ENCODE measurements at regions not wholly inside any gene's neighbourhood (a gene's known extent, or its start where the extent isn't known, plus 50 kb on each side); places are given as distances from the start of the nearest gene placed in this dataset.

DNA sequence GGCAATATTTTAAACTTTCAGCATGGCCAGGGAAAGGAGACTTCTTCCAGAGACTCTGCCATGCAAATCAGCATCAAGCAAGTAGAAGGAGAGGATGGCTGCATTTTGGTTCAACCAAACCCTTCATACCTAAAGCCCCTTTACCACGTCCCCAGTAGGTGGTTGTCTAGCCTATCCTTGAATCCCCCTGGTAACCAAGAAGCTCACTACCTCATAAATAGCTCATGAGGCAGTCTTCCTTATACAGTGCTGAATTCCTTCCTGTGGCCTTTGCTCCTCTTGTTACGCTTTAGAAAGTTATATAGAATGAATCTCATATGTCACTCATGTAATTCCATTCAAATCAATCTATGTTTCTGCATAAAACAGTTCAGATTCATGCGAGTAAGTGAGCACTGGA lies 289.5 kb upstream of the SLC30A5 start:
- in situ Hi-C loops (cut with HindIII; ENCODE audit: extremely low pct_ligation_motif_present, low pct_unique_long_range_greater_than_20kb): no loop called here
- intact Hi-C loops (cut with micrococcal nuclease; ENCODE audit: unreplicated experiment): no loop called here
- H3K79me2 ChIP-seq (ENCODE audit: insufficient read depth, low read length): no peaks in the 10 kb centered on the region
- H3K36me3 ChIP-seq (replicated peaks in 1 of 2; ENCODE audit: control insufficient read depth in 1 of 2, insufficient read depth in 2 of 2, low read length in 2 of 2): no peaks in the 10 kb centered on the region
- H3K27me3 ChIP-seq (ENCODE audit: control insufficient read depth in 1 of 2, insufficient read depth in 2 of 2, low read length in 2 of 2): no peaks in the 10 kb centered on the region
- ATAC-seq (no peak), FAIRE-seq (no peak), DNase-seq (ENCODE audit: low spot score) (no peak)
- 10% methylated on average over 3 of the region's 3 CpGs for WGBS (ENCODE audit: low lambda C conversion rate)
- ChIA-PET CTCF (ENCODE audit: low intra/inter-chr PET ratio, low total read pairs) (no interaction called here), POLR2A (no interaction called here)
- H3K4me2 ChIP-seq (ENCODE audit: low read depth, low read length): no peak overlapping the region
- no peaks in the 10 kb centered on the region for H3K4me1 ChIP-seq (ENCODE audit: insufficient read depth, low read length)
- no TSS peak for BruUV-seq (replicated peaks)
- no peak overlapping the region for H3K9ac ChIP-seq (ENCODE audit: insufficient read depth, low read depth, low read length)
- no peak overlapping the region for H2AFZ ChIP-seq (ENCODE audit: low read length)
- H3K27ac ChIP-seq (ENCODE audit: extremely low read length, insufficient read depth, low read length): no peak overlapping the region
- H3K9me3 ChIP-seq (ENCODE audit: low read length): peaks cover 4% of the 10 kb centered on the region; the same call in 1 of the 2 replicates
- no peak overlapping the region for H3K4me3 ChIP-seq (replicated peaks in 1 of 3; ENCODE audit: insufficient read depth in 1 of 3, low read depth in 2 of 3, low read length in 3 of 3)
- H4K20me1 ChIP-seq (ENCODE audit: insufficient read depth, low read length): no peaks in the 10 kb centered on the region
- TF ChIP-seq ZNF260 (CRISPR knock-in tag; IDR thresholded peaks at IDR 0.05; ENCODE audit: borderline replicate concordance, low read depth): no peak
- TF ChIP-seq, protein P1, sequence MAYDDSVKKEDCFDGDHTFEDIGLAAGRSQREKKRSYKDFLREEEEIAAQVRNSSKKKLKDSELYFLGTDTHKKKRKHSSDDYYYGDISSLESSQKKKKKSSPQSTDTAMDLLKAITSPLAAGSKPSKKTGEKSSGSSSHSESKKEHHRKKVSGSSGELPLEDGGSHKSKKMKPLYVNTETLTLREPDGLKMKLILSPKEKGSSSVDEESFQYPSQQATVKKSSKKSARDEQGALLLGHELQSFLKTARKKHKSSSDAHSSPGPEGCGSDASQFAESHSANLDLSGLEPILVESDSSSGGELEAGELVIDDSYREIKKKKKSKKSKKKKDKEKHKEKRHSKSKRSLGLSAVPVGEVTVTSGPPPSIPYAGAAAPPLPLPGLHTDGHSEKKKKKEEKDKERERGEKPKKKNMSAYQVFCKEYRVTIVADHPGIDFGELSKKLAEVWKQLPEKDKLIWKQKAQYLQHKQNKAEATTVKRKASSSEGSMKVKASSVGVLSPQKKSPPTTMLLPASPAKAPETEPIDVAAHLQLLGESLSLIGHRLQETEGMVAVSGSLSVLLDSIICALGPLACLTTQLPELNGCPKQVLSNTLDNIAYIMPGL (CRISPR knock-in tag; IDR thresholded peaks at IDR 0.05; ENCODE audit: borderline replicate concordance in 1 of 2, low read depth in 1 of 2): no peak
- TF ChIP-seq, protein P2, sequence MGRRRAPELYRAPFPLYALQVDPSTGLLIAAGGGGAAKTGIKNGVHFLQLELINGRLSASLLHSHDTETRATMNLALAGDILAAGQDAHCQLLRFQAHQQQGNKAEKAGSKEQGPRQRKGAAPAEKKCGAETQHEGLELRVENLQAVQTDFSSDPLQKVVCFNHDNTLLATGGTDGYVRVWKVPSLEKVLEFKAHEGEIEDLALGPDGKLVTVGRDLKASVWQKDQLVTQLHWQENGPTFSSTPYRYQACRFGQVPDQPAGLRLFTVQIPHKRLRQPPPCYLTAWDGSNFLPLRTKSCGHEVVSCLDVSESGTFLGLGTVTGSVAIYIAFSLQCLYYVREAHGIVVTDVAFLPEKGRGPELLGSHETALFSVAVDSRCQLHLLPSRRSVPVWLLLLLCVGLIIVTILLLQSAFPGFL (CRISPR knock-in tag; IDR thresholded peaks at IDR 0.05): no peak
- TF ChIP-seq, protein P3, sequence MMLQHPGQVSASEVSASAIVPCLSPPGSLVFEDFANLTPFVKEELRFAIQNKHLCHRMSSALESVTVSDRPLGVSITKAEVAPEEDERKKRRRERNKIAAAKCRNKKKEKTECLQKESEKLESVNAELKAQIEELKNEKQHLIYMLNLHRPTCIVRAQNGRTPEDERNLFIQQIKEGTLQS (CRISPR knock-in tag; IDR thresholded peaks at IDR 0.05): no peak
- TF ChIP-seq FOXJ3 (CRISPR knock-in tag; IDR thresholded peaks at IDR 0.05; ENCODE audit: borderline replicate concordance): no peak
- TF ChIP-seq ZNF124 (CRISPR knock-in tag; IDR thresholded peaks at IDR 0.05): no peak
- TF ChIP-seq ZSCAN9 (CRISPR knock-in tag; IDR thresholded peaks at IDR 0.05; ENCODE audit: borderline replicate concordance): no peak
- TF ChIP-seq ATAD3A (CRISPR knock-in tag; IDR thresholded peaks at IDR 0.05): no peak
- TF ChIP-seq ZNF274 (CRISPR knock-in tag; IDR thresholded peaks at IDR 0.05): no peak
- no peak for TF ChIP-seq MAFF (IDR thresholded peaks at IDR 0.05; ENCODE audit: low read depth, low read length)
- no peak for TF ChIP-seq ARHGAP35 (CRISPR knock-in tag; IDR thresholded peaks at IDR 0.05; ENCODE audit: borderline replicate concordance)
- TF ChIP-seq WIZ (CRISPR knock-in tag; IDR thresholded peaks at IDR 0.05): no peak
- TF ChIP-seq ZNF678 (CRISPR knock-in tag; IDR thresholded peaks at IDR 0.05): no peak
- TF ChIP-seq GTF2F1 (IDR thresholded peaks at IDR 0.05; ENCODE audit: low read length): no peak
- TF ChIP-seq ZNF329 (CRISPR knock-in tag; IDR thresholded peaks at IDR 0.05; ENCODE audit: low read depth): no peak
- no peak for TF ChIP-seq HBP1 (CRISPR knock-in tag; IDR thresholded peaks at IDR 0.05; ENCODE audit: low read depth)
- TF ChIP-seq MAF1 (CRISPR knock-in tag; IDR thresholded peaks at IDR 0.05; ENCODE audit: borderline replicate concordance): no peak
- no peak for TF ChIP-seq SP4 (CRISPR knock-in tag; IDR thresholded peaks at IDR 0.05)

All from HepG2 (cell line).